HG02870 (cell line): ENCODE measurements at regions not wholly inside any gene's neighbourhood (a gene's known extent, or its start where the extent isn't known, plus 50 kb on each side); places are given as distances from the start of the nearest gene placed in this dataset.
"Not testable (repeated sequence)": the region's sequence is repeated elsewhere in the genome, so short reads cannot be mapped to it uniquely, and the experiment has no call there.

Experiments used
- ATAC-seq: cut with Tn5 transposase; IDR thresholded peaks from one replicate; pipeline ENCODE4 v1.9.1; 2021; ENCODE audit warnings: mild to moderate bottlenecking, moderate library complexity; ENCODE audit not compliant: unreplicated experiment

- not testable (repeated sequence) for ATAC-seq
These were observed 84.0 kb upstream of the B3GAT1 start for GRCh38 chr11:134496058-134496457.

DNA sequence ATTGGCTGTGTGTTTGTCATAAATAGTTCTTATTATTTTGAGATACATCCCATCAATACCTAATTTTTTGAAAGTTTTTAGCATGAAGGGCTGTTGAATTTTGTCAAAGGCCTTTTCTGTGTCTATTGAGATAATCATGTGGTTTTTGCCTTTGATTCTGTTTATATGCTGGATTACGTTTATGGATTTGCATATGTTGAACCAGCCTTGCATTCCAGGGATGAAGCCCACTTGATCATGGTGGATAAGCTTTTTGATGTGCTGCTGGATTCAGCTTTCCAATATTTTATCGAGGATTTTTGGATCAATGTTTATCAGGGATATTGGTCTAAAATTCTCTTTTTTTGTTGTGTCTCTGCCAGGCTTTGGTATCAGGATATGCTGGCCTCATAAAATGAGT, 82.4 kb upstream of the B3GAT1 start:
- not testable (repeated sequence) for ATAC-seq

- not testable (repeated sequence) for ATAC-seq
These were observed 80.4 kb upstream of the B3GAT1 start for GRCh38 chr11:134492411-134492810.

DNA sequence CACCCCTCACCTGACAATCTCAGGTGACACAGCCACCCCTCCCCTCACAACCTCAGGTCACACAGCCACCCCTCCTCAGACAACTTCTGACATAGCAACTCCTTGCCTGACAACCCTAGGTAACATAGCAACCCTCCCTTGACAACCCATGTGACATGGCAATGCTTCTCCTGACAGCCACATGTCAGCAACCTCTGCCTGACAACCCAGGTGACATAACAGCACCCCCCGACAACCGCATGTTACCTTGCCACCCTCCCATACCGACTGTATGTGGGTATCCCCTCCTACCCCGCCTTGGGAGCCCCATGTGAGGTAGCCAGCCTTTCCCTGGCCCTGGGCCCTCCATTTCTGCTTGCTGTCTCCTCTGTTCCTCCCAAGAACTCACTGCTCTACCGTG, 77.7 kb upstream of the B3GAT1 start:
- no peak for ATAC-seq

DNA sequence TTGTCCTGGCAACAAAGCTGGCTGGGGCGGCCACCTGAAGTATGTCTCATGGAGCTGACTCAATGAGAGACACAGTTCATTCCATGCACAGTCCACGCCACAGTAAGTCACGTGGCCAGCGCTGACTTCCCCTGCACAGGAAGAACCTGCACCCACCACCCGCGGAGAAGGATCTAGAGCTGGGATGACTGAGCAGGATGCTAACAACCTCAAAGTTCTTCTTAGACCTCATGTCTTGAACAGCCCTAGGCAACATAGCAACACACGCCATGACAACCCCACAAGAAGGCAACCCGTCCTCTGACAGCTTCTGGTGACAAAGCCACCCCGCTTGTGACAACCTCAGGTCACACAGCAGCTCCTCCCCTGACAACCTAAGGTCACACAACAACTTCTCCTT, 76.9 kb upstream of the B3GAT1 start:
- ATAC-seq = no peak

- ATAC-seq = no peak
These were observed 76.5 kb upstream of the B3GAT1 start for GRCh38 chr11:134488512-134488911.

- no peak for ATAC-seq
These were observed 75.7 kb upstream of the B3GAT1 start for GRCh38 chr11:134487696-134488095.

DNA sequence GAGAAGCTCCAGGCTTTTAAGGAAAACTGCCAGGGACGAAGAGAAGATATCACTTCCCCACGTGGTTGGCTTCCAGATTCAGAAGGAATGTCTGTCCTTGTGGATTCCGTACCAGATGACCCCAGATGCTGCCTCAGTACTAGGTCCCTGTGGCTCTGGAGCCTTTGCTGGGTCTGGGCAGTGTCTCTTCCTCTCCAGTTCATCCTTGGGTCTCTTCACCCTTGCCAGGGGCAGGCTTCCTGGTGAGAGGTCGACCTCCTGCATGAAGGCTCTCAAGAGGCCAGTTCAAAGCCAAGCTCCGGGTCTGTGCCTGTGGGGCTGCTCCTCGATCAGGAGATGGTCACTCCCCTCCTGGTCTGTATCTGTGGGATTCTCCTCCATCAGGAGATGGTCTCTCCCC, 74.7 kb upstream of the B3GAT1 start:
- ATAC-seq = no peak

DNA sequence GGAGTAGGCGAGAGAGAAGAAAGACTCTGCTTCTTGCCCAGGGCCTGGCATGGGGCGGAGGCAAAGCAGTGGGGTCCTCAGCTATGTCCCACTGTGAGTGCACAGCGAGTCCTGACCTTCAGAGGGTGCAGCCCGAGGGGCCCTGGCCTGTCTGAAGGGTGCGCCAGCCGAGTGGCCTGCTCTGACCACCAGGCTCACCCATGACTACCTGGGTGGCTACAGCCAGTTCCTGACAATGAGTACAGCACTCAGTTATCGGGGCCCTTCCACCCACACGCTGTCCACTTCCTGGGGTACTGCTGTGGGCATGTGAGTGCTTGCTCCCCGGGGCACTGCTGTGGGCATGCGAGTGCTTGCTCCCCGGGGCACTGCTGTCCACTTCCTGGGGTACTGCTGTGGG, 74.1 kb upstream of the B3GAT1 start:
- ATAC-seq = no peak

- no peak for ATAC-seq
These were observed 73.3 kb upstream of the B3GAT1 start for GRCh38 chr11:134485316-134485715.

- ATAC-seq = no peak
These were observed 71.8 kb upstream of the B3GAT1 start for GRCh38 chr11:134483857-134484256.

- ATAC-seq = no peak
These were observed 71.2 kb upstream of the B3GAT1 start for GRCh38 chr11:134483291-134483690.

- no peak for ATAC-seq
These were observed 70.8 kb upstream of the B3GAT1 start for GRCh38 chr11:134482865-134483264.

DNA sequence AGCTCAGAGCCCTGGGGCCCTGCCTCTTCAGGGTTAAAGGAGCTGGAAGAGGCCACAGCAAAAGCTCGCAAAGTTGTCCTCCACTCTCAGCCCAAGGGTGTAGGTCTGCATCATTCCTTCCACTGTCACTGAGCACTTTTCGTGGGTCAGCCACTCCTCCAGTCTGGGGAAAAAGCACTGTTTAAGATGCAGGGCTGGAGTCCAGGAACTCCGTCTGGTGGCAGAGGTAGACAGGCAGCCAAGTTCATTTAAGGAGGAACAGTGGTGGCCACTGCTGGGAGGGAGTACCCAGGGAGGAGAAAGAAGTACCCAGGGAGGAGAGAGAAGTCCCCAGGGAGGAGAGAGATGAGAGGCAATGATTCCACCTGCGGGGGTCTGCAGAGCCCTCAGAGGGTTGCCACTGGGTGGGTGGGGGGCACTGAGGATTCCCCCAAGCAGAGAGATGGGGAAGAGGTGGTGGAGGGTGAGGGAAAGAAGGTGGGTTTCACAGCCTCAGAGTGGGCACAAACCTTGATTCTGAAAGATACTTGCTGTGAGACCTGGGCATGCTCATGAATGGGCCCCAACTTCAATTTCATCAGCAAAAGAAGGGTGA, 70.0 kb upstream of the B3GAT1 start:
- no peak for ATAC-seq

GRCh38 chr11:134481135-134481534, 69.1 kb upstream of the B3GAT1 start:
- ATAC-seq = no peak

GRCh38 chr11:134480136-134480712, 68.2 kb upstream of the B3GAT1 start:
- no peak for ATAC-seq

DNA sequence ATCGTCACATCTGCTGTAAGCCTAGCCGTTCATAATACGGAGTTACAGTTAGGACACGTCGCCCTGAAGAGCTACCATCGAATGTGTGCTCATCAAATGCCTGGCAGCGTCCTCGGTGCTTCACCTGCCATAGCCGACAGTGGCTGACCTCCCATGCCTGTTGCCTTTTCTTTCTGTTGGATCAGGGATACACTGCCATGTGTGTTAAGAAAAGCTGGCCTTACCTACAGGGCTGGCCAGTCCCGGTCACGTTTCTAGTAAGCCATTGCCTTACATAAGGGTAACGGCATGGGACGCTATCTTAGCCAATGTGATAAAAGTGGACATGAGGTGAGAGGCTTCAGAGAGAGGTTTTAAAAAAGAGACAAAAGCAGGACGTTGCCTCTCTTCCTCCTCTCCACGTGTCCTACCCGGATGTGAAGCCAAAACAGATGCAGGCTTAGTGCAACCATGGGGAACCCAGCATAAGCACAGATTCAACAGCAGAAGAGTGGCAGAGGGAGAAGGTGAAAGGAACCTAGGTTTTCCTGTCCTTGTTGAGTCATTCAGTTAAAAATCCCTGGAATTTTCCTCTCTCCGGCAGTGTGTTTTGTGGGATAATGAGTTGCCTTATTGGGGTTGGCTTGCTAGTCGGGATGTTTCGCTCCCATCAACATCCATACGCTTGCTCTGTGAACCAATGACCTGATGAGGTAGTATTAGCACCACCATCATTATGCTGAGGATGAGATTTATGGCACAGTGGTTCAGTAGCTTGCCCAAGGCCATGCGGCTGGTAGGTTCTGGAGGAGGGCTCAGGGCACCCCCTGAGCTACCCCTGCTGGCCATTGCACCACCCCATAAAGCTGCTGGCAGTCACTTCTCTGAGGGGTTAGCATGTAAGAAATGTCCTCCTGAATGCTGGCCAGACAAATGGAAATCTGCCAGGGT, 67.4 kb upstream of the B3GAT1 start:
- no peak for ATAC-seq

- ATAC-seq = no peak
These were observed 66.6 kb upstream of the B3GAT1 start for GRCh38 chr11:134478611-134479010.

DNA sequence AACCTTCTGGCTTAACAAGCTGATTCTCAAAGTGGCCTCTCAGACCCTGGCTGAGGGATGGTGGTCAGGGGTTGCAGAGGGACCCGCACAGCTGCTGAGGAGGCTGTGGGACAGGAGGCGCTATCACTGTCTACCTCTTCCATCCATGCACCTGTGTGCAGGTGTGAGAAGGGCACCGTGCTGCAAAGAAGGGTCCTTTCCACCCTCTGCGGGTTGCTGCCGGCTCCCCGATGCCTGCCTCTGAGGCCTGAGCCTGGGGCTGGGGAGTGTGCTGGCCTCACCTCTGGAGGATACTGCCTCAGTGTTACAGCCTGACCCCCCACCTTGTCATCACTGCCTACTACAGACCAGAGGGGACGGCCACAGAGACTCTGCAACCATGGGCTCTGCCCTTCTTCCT, 66.1 kb upstream of the B3GAT1 start:
- no peak for ATAC-seq

DNA sequence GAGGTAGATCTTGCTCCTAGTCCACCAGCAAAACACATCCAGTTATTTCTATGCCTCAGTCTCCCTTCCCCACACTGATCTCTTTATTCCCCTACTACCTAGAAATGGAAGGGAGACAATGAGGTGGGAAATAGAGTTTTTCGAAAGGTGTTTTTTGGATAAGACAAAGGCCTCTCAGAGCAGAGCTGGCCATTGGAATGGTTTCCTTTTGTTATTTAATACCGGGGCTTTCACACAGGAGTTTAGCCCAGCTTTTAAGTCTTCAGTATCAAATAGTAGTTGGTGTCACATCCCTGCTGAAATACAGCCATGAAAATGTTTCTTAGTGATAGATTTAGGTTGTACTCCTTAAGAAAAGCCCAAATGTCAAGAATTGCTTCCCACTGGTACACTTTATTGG, 65.4 kb upstream of the B3GAT1 start:
- ATAC-seq = no peak

DNA sequence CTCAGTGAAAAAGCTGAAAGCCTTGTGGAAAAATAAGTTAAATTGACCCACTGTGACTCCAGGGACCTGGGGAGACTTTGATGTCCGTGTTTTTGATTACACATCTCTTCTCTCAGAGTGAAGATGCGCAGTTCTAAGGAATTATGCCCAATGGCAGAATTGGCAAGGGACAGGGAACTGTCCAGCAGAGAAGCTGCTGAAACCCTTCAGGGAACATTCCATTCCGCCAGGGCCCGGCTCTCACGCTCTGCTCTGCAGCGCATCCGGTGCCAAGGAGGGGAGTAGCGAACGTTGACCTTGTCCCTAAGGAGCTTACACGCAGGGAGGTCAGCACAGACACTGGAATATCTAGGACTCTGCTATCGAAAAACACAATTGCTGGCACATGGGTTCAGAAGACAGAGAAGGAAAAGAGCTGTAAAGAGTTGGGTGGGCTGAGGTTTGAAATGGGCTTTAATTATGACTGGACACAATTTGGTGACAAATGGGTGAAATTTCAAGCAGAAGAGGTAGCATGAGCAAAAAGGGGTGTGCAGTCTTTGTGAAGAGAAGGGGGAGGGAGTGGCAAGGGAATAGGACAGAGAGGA, 64.5 kb upstream of the B3GAT1 start:
- ATAC-seq = no peak

DNA sequence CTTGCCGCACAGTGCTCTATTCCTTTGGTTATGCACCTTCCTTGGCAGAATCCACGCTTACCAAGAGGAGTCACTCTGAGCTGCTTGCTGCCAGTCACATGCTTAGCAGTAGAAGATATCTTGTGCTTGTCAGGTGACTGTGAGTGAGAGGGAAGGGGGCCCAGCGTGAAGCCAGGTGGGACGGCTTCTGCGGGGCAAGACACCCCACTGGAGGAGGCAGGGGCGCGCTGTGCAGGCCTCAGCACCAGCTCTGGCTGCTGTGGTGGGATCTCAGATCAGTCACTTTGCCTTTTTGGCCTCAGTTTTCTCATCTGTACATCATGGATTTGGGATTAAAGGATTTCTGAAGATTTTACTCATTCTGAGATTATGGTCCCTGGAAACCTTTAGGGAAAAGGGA, 63.9 kb upstream of the B3GAT1 start:
- no peak for ATAC-seq
